Fibroblast of mammary gland (primary cell): ENCODE measurements at regions not wholly inside any gene's neighbourhood (a gene's known extent, or its start where the extent isn't known, plus 50 kb on each side); places are given as distances from the start of the nearest gene placed in this dataset.

Source experiments
- DNase-seq: peaks from one replicate; pipeline ENCODE4 v3.0.0-alpha.2; 2010; ENCODE audit warnings: low read depth
- H3K4me3 ChIP-seq: 2 replicates; pipeline ENCODE4 v1.5.1; 2011; ENCODE audit warnings: low read depth, mild to moderate bottlenecking, low read length, moderate library complexity; ENCODE audit not compliant: control insufficient read depth
- CTCF ChIP-seq: conservative IDR thresholded peaks from 2 replicates; pipeline ENCODE4 v1.5.1; 2011; ENCODE audit warnings: low read depth, low read length, inconsistent platforms; ENCODE audit not compliant: control insufficient read depth, insufficient read depth

- TF ChIP-seq CTCF, result no peak
- no peak overlapping the region for H3K4me3 ChIP-seq
- no peak for DNase-seq
Measured at GRCh38 chr5:158485047-158485446, 614.7 kb downstream of the EBF1 start.

DNA sequence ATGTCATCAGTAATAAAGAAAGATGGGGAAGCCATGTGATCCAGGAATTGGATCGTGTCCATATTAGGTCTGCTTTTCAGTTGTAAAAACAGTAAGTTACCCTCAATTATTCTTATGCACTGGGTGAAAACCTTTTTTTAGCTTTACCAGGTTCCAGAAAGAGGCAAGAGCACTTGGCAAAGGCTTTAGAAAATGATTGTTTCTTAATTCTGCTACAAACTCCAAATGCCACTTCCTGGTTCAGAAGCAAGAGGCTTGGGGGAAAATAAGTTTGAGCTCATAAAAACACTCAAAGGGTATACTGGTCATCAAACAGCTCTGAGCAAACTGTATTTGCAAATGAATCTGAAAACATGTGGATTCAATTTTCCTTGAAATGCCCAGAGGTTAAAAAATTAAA lies 615.6 kb downstream of the EBF1 start:
- no peak overlapping the region for H3K4me3 ChIP-seq
- no peak for TF ChIP-seq CTCF
- peak; percentile 63 for DNase-seq

- TF ChIP-seq CTCF, result no peak
- no peak for DNase-seq
Measured at GRCh38 chr5:158483281-158483860, 616.3 kb downstream of the EBF1 start.

DNA sequence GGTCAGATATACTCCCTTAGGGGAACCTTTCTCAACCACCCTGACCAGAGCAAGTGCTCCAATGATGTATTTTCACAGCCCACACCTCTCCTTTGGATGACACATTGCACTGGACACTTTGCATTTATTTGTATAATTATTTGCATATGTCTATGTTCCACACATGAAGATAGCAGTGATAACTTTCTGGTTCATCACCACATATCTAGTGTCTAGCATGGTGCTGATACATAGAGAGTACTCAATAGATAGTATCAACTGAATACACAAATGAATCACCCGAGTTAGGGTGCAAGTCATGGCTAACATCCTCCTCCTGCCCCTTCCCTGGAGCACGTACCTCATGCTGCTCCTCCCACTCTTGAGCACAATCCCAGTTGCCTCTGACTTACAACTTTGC lies 617.6 kb downstream of the EBF1 start:
- no peak overlapping the region for H3K4me3 ChIP-seq
- no peak for TF ChIP-seq CTCF
- peak; percentile 38 for DNase-seq

More at GRCh38 chr5:158483281-158483860, 616.3 kb downstream of the EBF1 start:
- H3K4me3 ChIP-seq, result no peak overlapping the region

DNA sequence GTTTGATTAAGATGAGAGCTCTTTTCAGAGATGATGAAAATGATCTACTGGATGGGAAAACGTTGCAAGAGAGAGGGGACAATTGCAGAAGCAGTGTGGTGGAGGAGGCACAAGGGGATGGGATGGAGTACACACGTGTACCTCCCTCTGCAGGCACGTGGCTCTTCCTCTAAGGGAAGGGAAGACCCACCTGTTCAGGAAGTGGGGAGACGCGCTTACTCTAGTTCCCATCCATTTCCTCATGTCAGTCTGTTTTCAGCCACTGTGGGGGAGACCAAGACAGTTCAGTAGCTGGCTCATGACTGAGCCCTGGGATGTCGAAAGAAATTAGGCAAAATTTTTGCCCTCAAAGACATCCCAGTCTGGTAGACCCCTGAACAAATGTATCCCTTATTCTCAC lies 619.2 kb upstream of the CLINT1 start:
- DNase-seq, result no peak
- TF ChIP-seq CTCF, result no peak
- no peak overlapping the region for H3K4me3 ChIP-seq

DNA sequence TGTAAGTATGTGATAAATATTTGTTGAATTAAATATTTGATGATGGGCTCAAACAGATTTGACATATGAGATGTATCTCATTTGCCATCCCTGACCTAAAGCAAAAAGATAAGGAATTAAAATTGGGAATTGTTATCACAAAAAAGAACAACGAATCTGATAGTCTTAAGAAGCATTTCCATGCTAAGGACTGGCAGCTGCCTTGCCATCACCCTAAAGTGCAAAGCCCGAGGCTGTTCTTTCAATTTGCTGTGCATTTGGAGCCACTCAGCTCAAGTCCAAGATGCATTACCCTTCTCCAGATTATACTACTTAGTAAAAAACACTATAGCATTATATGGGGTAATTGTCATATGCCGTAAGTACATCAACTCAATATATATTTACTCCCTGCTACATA lies 618.3 kb upstream of the CLINT1 start:
- no peak for DNase-seq
- H3K4me3 ChIP-seq, result no peak overlapping the region
- TF ChIP-seq CTCF, result no peak
